Neural progenitor cell (in vitro differentiated cells): ENCODE measurements at regions not wholly inside any gene's neighbourhood (a gene's known extent, or its start where the extent isn't known, plus 50 kb on each side); places are given as distances from the start of the nearest gene placed in this dataset.

Source experiments
- DNase-seq: peaks from one replicate; pipeline ENCODE4 v3.0.0-alpha.2; 2016; ENCODE audit warnings: low spot score
- H2AFZ ChIP-seq: fragments of 200-600 bp; sonication (generic); replicated peaks from 2 replicates; pipeline ENCODE4 v1.6.1; 2016; ENCODE audit warnings: antibody characterized with exemption
- H3F3A ChIP-seq: fragments of 200-600 bp; sonication (generic); 2 replicates; pipeline ENCODE4 v1.6.1; 2016; ENCODE audit warnings: antibody characterized with exemption, low read depth
- H3K27ac ChIP-seq: fragments of 200-600 bp; sonication (generic); 2 replicates; pipeline ENCODE4 v1.5.1; 2016; ENCODE audit warnings: mild to moderate bottlenecking
- H3K27me3 ChIP-seq: fragments of 200-600 bp; sonication (generic); 2 replicates; pipeline ENCODE4 v1.6.1; 2016; ENCODE audit warnings: mild to moderate bottlenecking, moderate library complexity
- H3K36me3 ChIP-seq: fragments of 200-600 bp; sonication (generic); 2 replicates; pipeline ENCODE4 v1.5.1; 2016
- H3K4me1 ChIP-seq: fragments of 200-600 bp; sonication (generic); 2 replicates; pipeline ENCODE4 v1.6.1; 2016; ENCODE audit warnings: mixed run types
- H3K4me2 ChIP-seq: fragments of 200-600 bp; sonication (generic); 2 replicates; pipeline ENCODE4 v1.6.1; 2016
- H3K4me3 ChIP-seq: fragments of 200-600 bp; sonication (generic); 2 replicates; pipeline ENCODE4 v1.5.1; 2016
- H3K79me2 ChIP-seq: fragments of 200-600 bp; sonication (generic); 2 replicates; pipeline ENCODE4 v1.6.1; 2016; ENCODE audit warnings: low read depth
- H3K9ac ChIP-seq: fragments of 200-600 bp; sonication (generic); 2 replicates; pipeline ENCODE4 v1.6.1; 2016
- H3K9me3 ChIP-seq: fragments of 200-600 bp; sonication (generic); 2 replicates; pipeline ENCODE4 v1.5.1; 2016; ENCODE audit warnings: low read depth
- H4K20me1 ChIP-seq: fragments of 200-600 bp; sonication (generic); 2 replicates; pipeline ENCODE4 v1.6.1; 2016; ENCODE audit warnings: low read depth
- H3K27ac Mint-ChIP-seq: 3 replicates; pipeline ENCODE4 v1.8.0; 2021; ENCODE audit warnings: mixed read lengths
- H3K27me3 Mint-ChIP-seq: 2 replicates; pipeline ENCODE4 v1.8.0; 2022; ENCODE audit warnings: low read depth, mild to moderate bottlenecking, inconsistent platforms, moderate library complexity, mixed read lengths; ENCODE audit not compliant: insufficient read depth
- H3K36me3 Mint-ChIP-seq: 3 replicates; pipeline ENCODE4 v1.8.0; 2021; ENCODE audit warnings: mixed read lengths
- H3K4me1 Mint-ChIP-seq: 3 replicates; pipeline ENCODE4 v1.8.0; 2021; ENCODE audit warnings: mixed read lengths
- H3K4me3 Mint-ChIP-seq: 3 replicates; pipeline ENCODE4 v1.8.0; 2021; ENCODE audit warnings: mild to moderate bottlenecking, moderate library complexity, mixed read lengths
- H3K9me3 Mint-ChIP-seq: 3 replicates; pipeline ENCODE4 v1.8.0; 2020; ENCODE audit warnings: mixed read lengths
- EZH2 ChIP-seq: fragments of 200-600 bp; sonication (generic); IDR thresholded peaks from 2 replicates; pipeline ENCODE4 v1.6.1; 2017; ENCODE audit warnings: antibody characterized with exemption, mild to moderate bottlenecking, moderate library complexity
- EZH2phosphoT487 ChIP-seq: fragments of 200-600 bp; sonication (generic); IDR thresholded peaks from 2 replicates; pipeline ENCODE4 v1.6.1; 2017; ENCODE audit warnings: antibody characterized with exemption
- TF ChIP-seq, protein P1 (sequence below): fragments of 200-600 bp; sonication (generic); IDR thresholded peaks from 2 replicates; pipeline ENCODE4 v1.5.1; 2017; ENCODE audit warnings: antibody characterized with exemption, mild to moderate bottlenecking

DNA sequence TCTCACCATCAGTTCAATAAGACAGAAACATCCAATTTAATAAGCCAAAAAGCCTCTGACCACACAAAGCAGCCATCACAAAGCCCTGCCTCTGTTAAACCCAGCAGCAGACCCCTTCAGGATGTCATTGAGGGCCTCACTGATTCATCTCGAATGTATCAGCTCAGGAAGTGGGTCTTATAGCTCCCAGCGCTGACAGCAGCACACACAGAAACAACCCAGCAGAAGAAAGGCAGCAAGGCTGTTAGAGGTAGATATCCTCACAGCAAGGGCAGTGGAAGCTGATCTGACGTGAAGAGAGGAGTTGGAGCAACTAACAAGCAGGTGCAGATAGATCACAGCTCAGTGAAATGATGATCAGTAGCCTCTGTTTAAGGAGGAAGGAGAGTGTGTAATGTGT lies 86.2 kb upstream of the NCAM1 start:
- no peaks in the 10 kb centered on the region for H3K36me3 Mint-ChIP-seq
- H3K27ac Mint-ChIP-seq = peak overlapping the region; percentile 4
- peaks cover 10% of the 10 kb centered on the region for H3K27me3 Mint-ChIP-seq

DNA sequence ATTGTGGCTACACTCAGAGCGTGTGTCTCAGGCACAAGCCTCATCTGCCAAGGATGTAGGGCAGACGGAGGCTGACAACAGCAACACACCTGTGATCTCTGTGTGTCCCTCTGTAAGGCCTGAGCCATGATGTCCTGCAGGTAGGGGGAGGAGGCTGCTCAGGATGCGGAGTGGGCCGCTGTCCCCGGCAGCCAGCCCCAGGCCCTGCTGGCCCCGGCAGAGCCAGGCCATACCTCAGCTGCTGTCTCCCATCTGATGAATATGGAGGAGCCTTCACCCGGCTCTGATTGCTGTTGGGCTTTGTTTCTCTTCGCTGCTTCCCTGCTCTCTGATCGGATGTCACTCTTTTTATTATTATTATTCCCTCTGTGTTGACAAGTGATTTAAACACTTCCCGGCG lies 83.6 kb upstream of the NCAM1 start:
- Histone ChIP-seq H3K9ac (no peak overlapping the region), H3K4me1 (peaks cover 9% of the 10 kb centered on the region), H3K4me3 (no peak overlapping the region), H2AFZ (peak overlapping the region; percentile 83), H3K9me3 (no peaks in the 10 kb centered on the region), H3F3A (no peaks in the 10 kb centered on the region), H3K36me3 (no peaks in the 10 kb centered on the region), H3K4me2 (peak overlapping the region; percentile 27), H3K27me3 (no peaks in the 10 kb centered on the region), H3K27ac (no peak overlapping the region), H4K20me1 (no peaks in the 10 kb centered on the region), H3K79me2 (no peaks in the 10 kb centered on the region)
- Mint-ChIP-seq H3K27me3 (peaks cover 10% of the 10 kb centered on the region), H3K9me3 (peaks cover 4% of the 10 kb centered on the region), H3K36me3 (no peaks in the 10 kb centered on the region), H3K27ac (no peak overlapping the region), H3K4me3 (peak overlapping the region; percentile 47), H3K4me1 (peaks cover 25% of the 10 kb centered on the region)
- TF ChIP-seq EZH2 (no peak), EZH2phosphoT487 (no peak)
- TF ChIP-seq, protein P1, sequence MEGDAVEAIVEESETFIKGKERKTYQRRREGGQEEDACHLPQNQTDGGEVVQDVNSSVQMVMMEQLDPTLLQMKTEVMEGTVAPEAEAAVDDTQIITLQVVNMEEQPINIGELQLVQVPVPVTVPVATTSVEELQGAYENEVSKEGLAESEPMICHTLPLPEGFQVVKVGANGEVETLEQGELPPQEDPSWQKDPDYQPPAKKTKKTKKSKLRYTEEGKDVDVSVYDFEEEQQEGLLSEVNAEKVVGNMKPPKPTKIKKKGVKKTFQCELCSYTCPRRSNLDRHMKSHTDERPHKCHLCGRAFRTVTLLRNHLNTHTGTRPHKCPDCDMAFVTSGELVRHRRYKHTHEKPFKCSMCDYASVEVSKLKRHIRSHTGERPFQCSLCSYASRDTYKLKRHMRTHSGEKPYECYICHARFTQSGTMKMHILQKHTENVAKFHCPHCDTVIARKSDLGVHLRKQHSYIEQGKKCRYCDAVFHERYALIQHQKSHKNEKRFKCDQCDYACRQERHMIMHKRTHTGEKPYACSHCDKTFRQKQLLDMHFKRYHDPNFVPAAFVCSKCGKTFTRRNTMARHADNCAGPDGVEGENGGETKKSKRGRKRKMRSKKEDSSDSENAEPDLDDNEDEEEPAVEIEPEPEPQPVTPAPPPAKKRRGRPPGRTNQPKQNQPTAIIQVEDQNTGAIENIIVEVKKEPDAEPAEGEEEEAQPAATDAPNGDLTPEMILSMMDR = no peak
- DNase-seq = peak; percentile 37

More for the DNA sequence above, 86.2 kb upstream of the NCAM1 start:
- peaks cover 9% of the 10 kb centered on the region for H3K4me1 ChIP-seq
- no peaks in the 10 kb centered on the region for H3F3A ChIP-seq
- H3K9me3 Mint-ChIP-seq = peaks cover 4% of the 10 kb centered on the region
- TF ChIP-seq, protein P1 = no peak
- no peak for TF ChIP-seq EZH2
- no peak for TF ChIP-seq EZH2phosphoT487
- H2AFZ ChIP-seq = no peak overlapping the region
- H3K79me2 ChIP-seq = no peaks in the 10 kb centered on the region
- DNase-seq = no peak
- H3K4me2 ChIP-seq = no peak overlapping the region
- H3K4me3 Mint-ChIP-seq = peak overlapping the region; percentile 7
- H3K36me3 ChIP-seq = no peaks in the 10 kb centered on the region
- no peaks in the 10 kb centered on the region for H3K9me3 ChIP-seq
- no peaks in the 10 kb centered on the region for H4K20me1 ChIP-seq
- H3K27me3 ChIP-seq = no peaks in the 10 kb centered on the region
- peaks cover 16% of the 10 kb centered on the region for H3K4me1 Mint-ChIP-seq
- H3K27ac ChIP-seq = no peak overlapping the region
- H3K4me3 ChIP-seq = no peak overlapping the region
- H3K9ac ChIP-seq = no peak overlapping the region

DNA sequence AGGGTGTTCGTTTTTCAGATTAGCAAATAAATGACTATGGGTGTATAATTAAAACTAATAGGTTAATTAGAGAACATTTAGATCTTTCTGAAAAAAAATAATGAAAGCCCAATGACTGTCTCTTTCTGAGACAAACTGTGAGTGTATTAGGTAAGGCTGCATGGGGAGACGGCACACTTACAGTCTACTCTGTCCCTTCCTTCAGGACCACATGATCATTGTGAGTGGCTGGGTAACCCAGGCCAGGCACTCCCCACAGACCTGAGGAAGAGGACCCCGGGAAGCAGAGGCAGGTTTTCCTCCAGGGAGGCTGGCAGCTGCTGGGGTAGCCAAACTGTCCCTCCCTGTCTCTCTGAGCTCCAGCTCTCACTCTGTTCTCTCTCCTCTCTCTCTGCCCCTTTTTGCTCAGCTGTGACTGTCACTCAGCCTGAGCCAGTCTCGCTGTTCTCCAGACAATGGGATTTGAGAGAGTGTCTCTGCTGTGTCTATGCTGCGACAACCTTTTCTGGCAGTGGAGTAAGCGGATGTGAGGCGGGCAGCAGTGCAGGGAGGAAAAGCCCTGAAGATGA lies 83.1 kb upstream of the NCAM1 start:
- peaks cover 10% of the 10 kb centered on the region for H3K27me3 Mint-ChIP-seq
- Histone ChIP-seq H3F3A (no peaks in the 10 kb centered on the region), H3K79me2 (no peaks in the 10 kb centered on the region), H3K4me2 (peak overlapping the region; percentile 27), H3K4me1 (peaks cover 9% of the 10 kb centered on the region), H3K9ac (no peak overlapping the region), H3K36me3 (no peaks in the 10 kb centered on the region), H3K27me3 (no peaks in the 10 kb centered on the region), H3K27ac (no peak overlapping the region), H3K9me3 (no peaks in the 10 kb centered on the region), H2AFZ (peak overlapping the region; percentile 82), H4K20me1 (no peaks in the 10 kb centered on the region), H3K4me3 (no peak overlapping the region)
- peak overlapping the region; percentile 48 for H3K27ac Mint-ChIP-seq
- H3K9me3 Mint-ChIP-seq = peaks cover 4% of the 10 kb centered on the region
- DNase-seq = peak; percentile 31
- peaks cover 25% of the 10 kb centered on the region for H3K4me1 Mint-ChIP-seq
- H3K4me3 Mint-ChIP-seq = peak overlapping the region; percentile 56
- TF ChIP-seq EZH2phosphoT487 = no peak
- TF ChIP-seq, protein P1 = no peak
- no peak for TF ChIP-seq EZH2
- no peaks in the 10 kb centered on the region for H3K36me3 Mint-ChIP-seq
